H9 (cell line): ENCODE measurements at regions not wholly inside any gene's neighbourhood (a gene's known extent, or its start where the extent isn't known, plus 50 kb on each side); places are given as distances from the start of the nearest gene placed in this dataset.

Experiments
- DNase-seq: peaks from one replicate; pipeline ENCODE4 v3.0.0-alpha.2; 2017
- H2AFZ ChIP-seq: one replicate; pipeline ENCODE4 v1.6.1; 2013; ENCODE audit warnings: mild to moderate bottlenecking, low read length, control low read depth, moderate library complexity
- H2AK5ac ChIP-seq: 2 replicates; pipeline ENCODE4 v1.6.1; 2013; ENCODE audit warnings: low read length, control low read depth, mixed read lengths; ENCODE audit not compliant: insufficient read length
- H2BK120ac ChIP-seq: one replicate; pipeline ENCODE4 v1.6.1; 2013; ENCODE audit warnings: low read depth, mild to moderate bottlenecking, low read length, control low read depth, inconsistent platforms; ENCODE audit not compliant: poor library complexity, severe bottlenecking
- H2BK12ac ChIP-seq: 2 replicates; pipeline ENCODE4 v1.6.1; 2013; ENCODE audit warnings: low read length, control low read depth, mixed read lengths, low read depth; ENCODE audit not compliant: insufficient read length
- H2BK15ac ChIP-seq: 2 replicates; pipeline ENCODE4 v1.6.1; 2013; ENCODE audit warnings: low read depth, low read length, control low read depth
- H2BK20ac ChIP-seq: one replicate; pipeline ENCODE4 v1.6.1; 2013; ENCODE audit warnings: low read depth, mild to moderate bottlenecking, low read length, control low read depth, inconsistent platforms; ENCODE audit not compliant: poor library complexity, severe bottlenecking
- H2BK5ac ChIP-seq: 2 replicates; pipeline ENCODE4 v1.6.1; 2013; ENCODE audit warnings: low read length, control low read depth, mixed read lengths; ENCODE audit not compliant: insufficient read length
- H3K14ac ChIP-seq: 2 replicates; pipeline ENCODE4 v1.6.1; 2013; ENCODE audit warnings: low read length, control low read depth; ENCODE audit not compliant: insufficient read depth
- H3K18ac ChIP-seq: 2 replicates; pipeline ENCODE4 v1.6.1; 2013; ENCODE audit warnings: low read depth, mild to moderate bottlenecking, mixed read lengths, low read length, control low read depth; ENCODE audit not compliant: insufficient read length
- H3K23ac ChIP-seq: 2 replicates; pipeline ENCODE4 v1.6.1; 2013; ENCODE audit warnings: low read length, control low read depth, mixed read lengths, low read depth; ENCODE audit not compliant: insufficient read length
- H3K23me2 ChIP-seq: 2 replicates; pipeline ENCODE4 v1.6.1; 2013; ENCODE audit warnings: low read depth, mild to moderate bottlenecking, mixed read lengths, low read length, control low read depth; ENCODE audit not compliant: insufficient read length, poor library complexity, severe bottlenecking
- H3K27ac ChIP-seq: 2 replicates; pipeline ENCODE4 v1.5.1; 2013; ENCODE audit warnings: low read length, control low read depth, mixed read lengths, low read depth; ENCODE audit not compliant: insufficient read length
- H3K27me3 ChIP-seq: 2 replicates; pipeline ENCODE4 v1.6.1; 2013; ENCODE audit warnings: low read length, control low read depth, inconsistent platforms; ENCODE audit not compliant: insufficient read depth
- H3K4ac ChIP-seq: 2 replicates; pipeline ENCODE4 v1.6.1; 2013; ENCODE audit warnings: low read depth, mild to moderate bottlenecking, control low read depth, inconsistent platforms, low read length, moderate library complexity
- H3K4me1 ChIP-seq: 2 replicates; pipeline ENCODE4 v1.6.1; 2013; ENCODE audit warnings: low read length, control low read depth, inconsistent platforms; ENCODE audit not compliant: insufficient read depth
- H3K4me2 ChIP-seq: 2 replicates; pipeline ENCODE4 v1.6.1; 2013; ENCODE audit warnings: low read length, control low read depth, mixed read lengths; ENCODE audit not compliant: insufficient read length, insufficient read depth
- H3K56ac ChIP-seq: 2 replicates; pipeline ENCODE4 v1.6.1; 2013; ENCODE audit warnings: low read depth, mild to moderate bottlenecking, mixed read lengths, low read length, control low read depth; ENCODE audit not compliant: insufficient read length
- H3K79me1 ChIP-seq: 2 replicates; pipeline ENCODE4 v1.6.1; 2013; ENCODE audit warnings: low read depth, mild to moderate bottlenecking, moderate library complexity, low read length, control low read depth, inconsistent platforms; ENCODE audit not compliant: insufficient read depth, poor library complexity, severe bottlenecking
- H3K79me2 ChIP-seq: 2 replicates; pipeline ENCODE4 v1.6.1; 2013; ENCODE audit warnings: low read length, control low read depth, inconsistent platforms; ENCODE audit not compliant: insufficient read depth
- H3K9ac ChIP-seq: 2 replicates; pipeline ENCODE4 v1.6.1; 2013; ENCODE audit warnings: low read length, control low read depth, mixed read lengths; ENCODE audit not compliant: insufficient read length; ENCODE audit errors: extremely low read depth
- H3K9me3 ChIP-seq: one replicate; pipeline ENCODE4 v1.6.1; 2013; ENCODE audit warnings: low read depth, low read length, inconsistent platforms; ENCODE audit not compliant: control insufficient read depth
- H3T11ph ChIP-seq: one replicate; pipeline ENCODE4 v1.6.1; 2013; ENCODE audit warnings: mild to moderate bottlenecking, low read length, control low read depth, inconsistent platforms
- H4K20me1 ChIP-seq: one replicate; pipeline ENCODE4 v1.6.1; 2013; ENCODE audit not compliant: control insufficient read depth, insufficient read length, insufficient read depth
- H4K5ac ChIP-seq: 2 replicates; pipeline ENCODE4 v1.6.1; 2013; ENCODE audit warnings: low read depth, mild to moderate bottlenecking, mixed read lengths, low read length, control low read depth; ENCODE audit not compliant: insufficient read length
- H4K8ac ChIP-seq: replicated peaks from 2 replicates; pipeline ENCODE4 v1.6.1; 2013; ENCODE audit warnings: low read length, control low read depth, mixed read lengths, low read depth; ENCODE audit not compliant: insufficient read length
- H4K91ac ChIP-seq: 2 replicates; pipeline ENCODE4 v1.6.1; 2013; ENCODE audit warnings: low read depth, mild to moderate bottlenecking, moderate library complexity, mixed read lengths, low read length, control low read depth; ENCODE audit not compliant: insufficient read length
- H3K27ac Mint-ChIP-seq, 3 experiments: 2 replicates in 2 of 3; 3 replicates in 1 of 3; pipeline ENCODE4 v1.8.0; 2020 to 2021; ENCODE audit warnings: mixed read lengths in 3 of 3, mild to moderate bottlenecking in 1 of 3, moderate library complexity in 1 of 3
- H3K27me3 Mint-ChIP-seq: 2 replicates; pipeline ENCODE4 v1.8.0; 2021; ENCODE audit warnings: low read depth, mild to moderate bottlenecking, moderate library complexity, mixed read lengths
- H3K36me3 Mint-ChIP-seq, 3 experiments: 2 replicates in 2 of 3; 3 replicates in 1 of 3; pipeline ENCODE4 v1.8.0; 2020 to 2021; ENCODE audit warnings: low read depth in 3 of 3, mixed read lengths in 3 of 3; ENCODE audit not compliant: insufficient read depth in 1 of 3
- H3K4me1 Mint-ChIP-seq, 2 experiments: 2 replicates each; pipeline ENCODE4 v1.8.0; 2020; ENCODE audit warnings: mixed read lengths in 2 of 2
- H3K4me3 Mint-ChIP-seq, 2 experiments: 2 replicates in 1 of 2; 3 replicates in 1 of 2; pipeline ENCODE4 v1.8.0; 2020 to 2021; ENCODE audit warnings: mild to moderate bottlenecking in 2 of 2, mixed read lengths in 2 of 2, moderate library complexity in 1 of 2
- H3K9me3 Mint-ChIP-seq, 2 experiments: 2 replicates in 1 of 2; 3 replicates in 1 of 2; pipeline ENCODE4 v1.8.0; 2020; ENCODE audit warnings: mild to moderate bottlenecking in 2 of 2, mixed read lengths in 2 of 2, moderate library complexity in 1 of 2
- CTCF ChIP-seq: fragments of 200-600 bp; sonication (generic); conservative IDR thresholded peaks from 3 replicates; pipeline ENCODE4 v1.8.0; 2021; ENCODE audit warnings: antibody characterized with exemption, mild to moderate bottlenecking
- WGBS: extraction: QIAGEN DNeasy Blood & Tissue Kit; methylation state at CpG from one replicate; pipeline ENCODE4 v1.1.7; 2013; ENCODE audit warnings: missing lambda C conversion rate, low lambda C conversion rate, mixed read lengths; ENCODE audit not compliant: insufficient read length; ENCODE audit errors: extremely low coverage; 5-methylcytosine and 5-hydroxymethylcytosine counted together

- Histone ChIP-seq H4K5ac (no peak overlapping the region), H3K18ac (no peak overlapping the region), H3K27me3 (no peaks in the 10 kb centered on the region), H3K79me1 (no peaks in the 10 kb centered on the region), H3K9me3 (peaks cover 13% of the 10 kb centered on the region), H3K14ac (no peak overlapping the region), H2AK5ac (no peak overlapping the region), H2BK12ac (no peak overlapping the region), H3K4ac (no peak overlapping the region), H2BK5ac (no peak overlapping the region), H3T11ph (no peak overlapping the region), H3K79me2 (no peaks in the 10 kb centered on the region), H3K56ac (no peak overlapping the region), H4K20me1 (no peaks in the 10 kb centered on the region), H4K91ac (no peak overlapping the region), H2BK15ac (no peak overlapping the region), H2AFZ (no peak overlapping the region), H3K9ac (no peak overlapping the region), H3K23me2 (no peaks in the 10 kb centered on the region), H2BK20ac (no peak overlapping the region), H3K23ac (no peak overlapping the region), H2BK120ac (no peak overlapping the region), H3K4me2 (no peak overlapping the region), H3K4me1 (no peaks in the 10 kb centered on the region), H4K8ac (no peak overlapping the region), H3K27ac (no peak overlapping the region)
- no peak for DNase-seq
- H3K27ac Mint-ChIP-seq, result no peak overlapping the region
- peaks cover 0 to 5% of the 10 kb centered on the region in 2 experiments; a peak in 1 of 4 replicates for H3K4me1 Mint-ChIP-seq
- H3K36me3 Mint-ChIP-seq, result peaks cover 1 to 21% (median 9%) of the 10 kb centered on the region in 3 experiments; a peak in 6 of 7 replicates
- no CpG with 5 or more reads among the region's 4 CpGs for WGBS
- peaks cover 25 to 29% of the 10 kb centered on the region in 2 experiments for H3K9me3 Mint-ChIP-seq
- H3K27me3 Mint-ChIP-seq, result peaks cover 19% of the 10 kb centered on the region
- no peak for TF ChIP-seq CTCF
- no peak overlapping the region for H3K4me3 Mint-ChIP-seq
Measured at GRCh38 chr22:48936391-48936790, 891.3 kb downstream of the BRD1 start.
